ENCODE measurements at regions not wholly inside any gene's neighbourhood (a gene's known extent, or its start where the extent isn't known, plus 50 kb on each side); places are given as distances from the start of the nearest gene placed in this dataset.

GRCh38 chr14:99009871-99010270 is 262.1 kb downstream of the BCL11B start:
- no peak overlapping the region for H3K4me3 Mint-ChIP-seq
- intact Hi-C loops (cut with micrococcal nuclease): no loop called here
- peaks cover 3 to 7% of the 10 kb centered on the region in 2 donors for H3K27me3 Mint-ChIP-seq (ENCODE audit: low read depth in 2 of 2)
- H3K4me1 ChIP-seq (ENCODE audit: control insufficient read depth, insufficient read depth, low read length): no peaks in the 10 kb centered on the region
- ATAC-seq: no peak
- H3K27me3 ChIP-seq (ENCODE audit: control insufficient read depth, insufficient read depth, low read length): no peaks in the 10 kb centered on the region
- no peaks in the 10 kb centered on the region for H3K9me3 ChIP-seq (ENCODE audit: control insufficient read depth, insufficient read depth, low read length)
- no peaks in the 10 kb centered on the region for H3K9me3 Mint-ChIP-seq
- H3K36me3 Mint-ChIP-seq: no peaks in the 10 kb centered on the region
- peak in 1 of 2 donors; percentile 37 for DNase-seq
- H3K27ac ChIP-seq (ENCODE audit: low read length): no peak overlapping the region
- WGBS (ENCODE audit: insufficient coverage): 83% methylated on average over 6 of the region's 6 CpGs
- no peak for TF ChIP-seq CTCF (IDR thresholded peaks at IDR 0.05)
- H3K36me3 ChIP-seq (ENCODE audit: control insufficient read depth, insufficient read depth, low read length): no peaks in the 10 kb centered on the region
- H3K4me1 Mint-ChIP-seq: no peaks in the 10 kb centered on the region
- no peak overlapping the region for H3K4me3 ChIP-seq (ENCODE audit: low read length)
- no peak overlapping the region for H3K27ac Mint-ChIP-seq

- ATAC-seq: no peak
- H3K27ac Mint-ChIP-seq: no peak overlapping the region
- peaks cover 3 to 7% of the 10 kb centered on the region in 2 donors for H3K27me3 Mint-ChIP-seq (ENCODE audit: low read depth in 2 of 2)
- Histone ChIP-seq H3K27ac (ENCODE audit: low read length) (no peak overlapping the region), H3K27me3 (ENCODE audit: control insufficient read depth, insufficient read depth, low read length) (no peaks in the 10 kb centered on the region), H3K36me3 (ENCODE audit: control insufficient read depth, insufficient read depth, low read length) (no peaks in the 10 kb centered on the region), H3K4me1 (ENCODE audit: control insufficient read depth, insufficient read depth, low read length) (no peaks in the 10 kb centered on the region), H3K4me3 (ENCODE audit: low read length) (no peak overlapping the region), H3K9me3 (ENCODE audit: control insufficient read depth, insufficient read depth, low read length) (no peaks in the 10 kb centered on the region)
- no peak for TF ChIP-seq CTCF (IDR thresholded peaks at IDR 0.05)
- intact Hi-C loops (cut with micrococcal nuclease): no loop called here
- 96% methylated on average over 6 of the region's 6 CpGs for whole genome bisulfite sequencing (ENCODE audit: insufficient coverage)
- no peak overlapping the region for H3K4me3 Mint-ChIP-seq
- no peak for DNase-seq
- no peaks in the 10 kb centered on the region for H3K36me3 Mint-ChIP-seq
- no peaks in the 10 kb centered on the region for H3K4me1 Mint-ChIP-seq
- no peaks in the 10 kb centered on the region for H3K9me3 Mint-ChIP-seq
These were observed 260.6 kb downstream of the BCL11B start for GRCh38 chr14:99011385-99011784.

GRCh38 chr14:99012703-99013102 is 259.3 kb downstream of the BCL11B start:
- Histone ChIP-seq H3K9me3 (ENCODE audit: control insufficient read depth, insufficient read depth, low read length) (no peaks in the 10 kb centered on the region), H3K4me3 (ENCODE audit: low read length) (no peak overlapping the region), H3K4me1 (ENCODE audit: control insufficient read depth, insufficient read depth, low read length) (no peaks in the 10 kb centered on the region), H3K27me3 (ENCODE audit: control insufficient read depth, insufficient read depth, low read length) (no peaks in the 10 kb centered on the region), H3K27ac (ENCODE audit: low read length) (no peak overlapping the region), H3K36me3 (ENCODE audit: control insufficient read depth, insufficient read depth, low read length) (no peaks in the 10 kb centered on the region)
- Mint-ChIP-seq H3K27ac (no peak overlapping the region), H3K36me3 (no peaks in the 10 kb centered on the region), H3K9me3 (no peaks in the 10 kb centered on the region), H3K27me3 (ENCODE audit: low read depth in 2 of 2) (peaks cover 3 to 7% of the 10 kb centered on the region in 2 donors), H3K4me1 (no peaks in the 10 kb centered on the region), H3K4me3 (no peak overlapping the region)
- no peak for ATAC-seq
- DNase-seq: no peak
- WGBS (ENCODE audit: insufficient coverage): 91% methylated on average over 12 of the region's 12 CpGs
- TF ChIP-seq CTCF (IDR thresholded peaks at IDR 0.05): no peak
- intact Hi-C loops (cut with micrococcal nuclease): no loop called here

GRCh38 chr14:99015833-99016232 is 256.2 kb downstream of the BCL11B start:
- Histone ChIP-seq H3K9me3 (ENCODE audit: control insufficient read depth, insufficient read depth, low read length) (no peaks in the 10 kb centered on the region), H3K27me3 (ENCODE audit: control insufficient read depth, insufficient read depth, low read length) (no peaks in the 10 kb centered on the region), H3K4me1 (ENCODE audit: control insufficient read depth, insufficient read depth, low read length) (no peaks in the 10 kb centered on the region), H3K36me3 (ENCODE audit: control insufficient read depth, insufficient read depth, low read length) (no peaks in the 10 kb centered on the region), H3K27ac (ENCODE audit: low read length) (no peak overlapping the region), H3K4me3 (ENCODE audit: low read length) (no peak overlapping the region)
- no peak overlapping the region for H3K4me3 Mint-ChIP-seq
- H3K4me1 Mint-ChIP-seq: no peaks in the 10 kb centered on the region
- no peaks in the 10 kb centered on the region for H3K27me3 Mint-ChIP-seq (ENCODE audit: low read depth in 2 of 2)
- 85% methylated on average over 14 of the region's 14 CpGs for WGBS (ENCODE audit: insufficient coverage)
- no peaks in the 10 kb centered on the region for H3K36me3 Mint-ChIP-seq
- H3K27ac Mint-ChIP-seq: no peak overlapping the region
- DNase-seq (no peak), ATAC-seq (no peak)
- no peak for TF ChIP-seq CTCF (IDR thresholded peaks at IDR 0.05)
- no peaks in the 10 kb centered on the region for H3K9me3 Mint-ChIP-seq
- intact Hi-C loops (cut with micrococcal nuclease): no loop called here
